HPDE6-E6E7 (cell line): ENCODE measurements at regions not wholly inside any gene's neighbourhood (a gene's known extent, or its start where the extent isn't known, plus 50 kb on each side); places are given as distances from the start of the nearest gene placed in this dataset.
A peak's percentile ranks its signal among the peaks of the same experiment; 100 is the strongest.
"Not testable (repeated sequence)": the region's sequence is repeated elsewhere in the genome, so short reads cannot be mapped to it uniquely, and the experiment has no call there.

Source experiments
- DNase-seq: peaks from one replicate; pipeline ENCODE4 v3.0.0; 2011; ENCODE audit warnings: missing footprints; ENCODE audit errors: extremely low spot score

- DNase-seq: no peak
These were observed 903.4 kb downstream of the RAB28 start for GRCh38 chr4:12580787-12581186.

DNA sequence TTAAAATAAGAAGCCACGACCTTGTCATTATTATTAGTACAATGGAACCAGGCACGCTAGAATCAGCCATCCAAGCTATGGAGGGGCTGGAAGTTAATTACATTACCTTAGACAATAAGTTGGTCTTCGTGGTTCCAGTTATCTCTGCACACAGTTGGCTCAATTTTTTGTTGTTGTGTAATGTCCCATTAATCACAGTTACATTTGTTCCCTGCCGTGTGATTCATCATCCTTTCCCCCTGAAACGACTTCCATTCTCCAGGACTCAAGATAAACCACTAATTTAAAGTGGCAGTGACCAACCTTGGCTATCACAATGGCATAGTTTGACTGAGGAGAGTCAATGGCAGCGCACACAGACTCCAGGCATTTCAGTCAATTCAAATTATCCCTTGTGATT, 905.0 kb downstream of the RAB28 start:
- no peak for DNase-seq

- DNase-seq: no peak
These were observed 907.7 kb downstream of the RAB28 start for GRCh38 chr4:12576409-12576808.

GRCh38 chr4:12573716-12574115, 910.4 kb downstream of the RAB28 start:
- no peak for DNase-seq

GRCh38 chr4:12562476-12563140, 921.5 kb downstream of the RAB28 start:
- no peak for DNase-seq

DNA sequence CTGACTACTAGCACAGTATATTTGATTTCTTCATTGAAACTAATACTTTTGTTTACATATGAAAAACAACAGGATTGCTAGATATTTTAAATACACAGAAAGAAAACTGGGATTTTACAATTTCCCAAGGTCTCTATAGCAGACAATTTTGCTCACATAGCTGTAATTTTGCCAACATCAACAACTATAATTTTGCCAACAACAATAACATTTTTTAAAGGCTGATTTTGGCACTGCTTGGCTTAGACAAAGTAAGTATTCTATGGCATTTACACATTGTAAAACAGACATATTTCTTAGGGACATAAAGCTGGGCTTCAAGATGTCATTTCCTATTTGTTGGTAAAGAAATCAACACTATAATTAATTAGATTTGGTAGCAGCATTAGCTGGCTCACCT, 922.1 kb downstream of the RAB28 start:
- DNase-seq: no peak

DNA sequence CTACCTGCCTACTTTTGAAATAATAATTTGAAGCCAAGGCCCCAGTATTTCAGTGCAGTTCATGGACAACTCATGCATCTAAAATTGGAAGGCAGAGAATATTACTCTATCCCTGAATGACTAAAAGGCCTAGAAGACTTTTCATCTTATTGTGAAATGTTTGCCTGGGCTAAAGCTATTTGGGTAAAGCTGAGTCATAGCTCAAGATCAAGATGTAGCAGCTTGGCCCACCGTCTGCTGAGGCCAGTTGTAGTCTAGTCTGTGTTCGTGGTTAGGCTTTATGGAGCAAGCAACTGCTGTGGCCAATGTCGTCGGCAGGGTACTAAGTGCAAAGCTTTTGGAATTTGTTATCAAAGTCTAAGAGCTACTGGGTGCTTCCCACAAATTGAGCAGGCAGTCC, 929.1 kb downstream of the RAB28 start:
- DNase-seq: peak; percentile 9

- no peak for DNase-seq
These were observed 935.5 kb downstream of the RAB28 start for GRCh38 chr4:12548678-12549077.

DNA sequence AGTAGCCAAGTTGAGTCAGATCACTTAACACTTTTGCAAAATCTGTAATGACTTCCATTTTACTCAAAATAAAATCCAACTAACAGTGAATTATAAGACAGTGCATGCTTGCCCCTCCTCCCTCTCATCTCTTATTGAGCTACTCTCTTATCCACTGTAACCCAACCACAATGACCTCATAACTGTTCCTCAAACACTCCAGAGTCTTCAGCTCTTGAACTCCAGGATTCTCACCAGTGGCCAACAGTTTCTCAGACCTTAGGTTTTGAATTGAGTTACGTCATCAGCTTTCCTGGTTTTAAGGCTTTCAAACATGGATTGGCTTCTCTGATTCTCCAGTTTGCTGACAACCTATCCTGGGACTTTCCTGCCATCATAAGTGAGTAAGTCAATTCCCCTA, 938.3 kb downstream of the RAB28 start:
- DNase-seq: no peak

DNA sequence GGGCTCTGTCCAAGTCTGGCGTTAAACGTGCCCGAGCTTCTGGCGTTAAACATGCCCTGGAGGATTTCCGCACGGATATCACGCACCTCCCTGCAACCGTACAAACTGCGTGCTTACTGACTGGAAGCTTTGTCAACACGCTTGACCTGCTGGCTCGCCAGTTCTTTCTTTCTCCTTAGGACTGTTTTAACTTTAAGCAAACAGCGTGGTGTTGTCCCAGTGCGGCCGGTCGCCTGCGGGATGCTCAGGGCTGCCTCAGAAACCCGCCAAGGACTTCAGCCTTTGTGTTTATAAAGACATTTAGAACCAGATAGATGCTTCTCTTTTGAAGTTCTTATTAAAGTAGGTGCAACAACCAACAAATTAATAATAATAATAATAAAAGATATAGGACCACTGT, 946.0 kb downstream of the RAB28 start:
- DNase-seq: no peak

GRCh38 chr4:12534684-12535083, 949.5 kb downstream of the RAB28 start:
- no peak for DNase-seq

- no peak for DNase-seq
These were observed 964.7 kb downstream of the RAB28 start for GRCh38 chr4:12519426-12519825.

DNA sequence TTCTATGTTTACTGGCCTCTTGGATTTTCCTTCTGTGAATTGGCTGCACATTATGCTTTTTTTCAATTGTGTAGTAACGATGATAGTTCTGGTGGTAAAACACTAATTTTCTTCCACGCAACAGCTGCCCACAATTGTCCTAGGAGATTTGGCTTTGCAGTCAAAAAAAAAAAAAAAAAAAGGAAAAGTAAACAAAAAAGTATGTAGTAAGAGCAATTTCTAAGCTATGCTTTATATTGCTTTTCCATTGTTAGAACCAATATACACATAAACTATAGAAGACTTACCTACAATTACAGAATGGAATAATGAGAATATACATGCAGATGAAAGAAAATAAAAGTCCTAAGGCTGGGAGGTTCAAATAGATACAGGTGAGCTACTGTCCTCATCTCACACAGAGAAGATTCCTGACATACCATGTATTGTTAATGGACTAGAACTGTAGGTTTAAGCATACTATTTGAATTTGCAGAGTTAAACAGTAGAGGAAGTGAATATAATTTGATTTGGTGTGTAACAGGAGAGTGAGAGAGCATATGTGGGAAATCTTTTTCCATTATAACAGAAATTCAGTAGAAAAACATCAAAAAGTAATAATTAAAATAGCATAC, 976.2 kb downstream of the RAB28 start:
- DNase-seq: no peak

GRCh38 chr4:12500409-12500808, 983.7 kb downstream of the RAB28 start:
- no peak for DNase-seq

DNA sequence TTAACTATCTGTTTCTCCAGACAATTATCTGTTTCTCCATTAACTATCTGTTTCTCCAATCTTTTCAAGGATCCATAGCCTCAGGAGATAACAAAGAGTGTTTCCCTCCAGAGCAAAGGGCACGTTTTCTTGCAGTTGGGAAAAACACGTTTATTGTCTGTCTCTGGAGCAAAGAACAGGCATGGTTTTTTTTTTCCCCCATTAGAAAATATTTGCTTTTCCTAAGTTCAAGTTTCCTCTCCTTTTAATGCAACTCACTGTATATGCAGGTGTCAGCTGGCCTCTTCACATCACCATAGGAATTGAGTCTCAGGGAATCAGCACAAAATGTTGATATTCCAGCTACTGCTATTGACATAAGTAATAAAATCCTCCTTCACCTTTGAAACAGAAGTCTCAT, 984.4 kb downstream of the RAB28 start:
- DNase-seq: no peak

DNA sequence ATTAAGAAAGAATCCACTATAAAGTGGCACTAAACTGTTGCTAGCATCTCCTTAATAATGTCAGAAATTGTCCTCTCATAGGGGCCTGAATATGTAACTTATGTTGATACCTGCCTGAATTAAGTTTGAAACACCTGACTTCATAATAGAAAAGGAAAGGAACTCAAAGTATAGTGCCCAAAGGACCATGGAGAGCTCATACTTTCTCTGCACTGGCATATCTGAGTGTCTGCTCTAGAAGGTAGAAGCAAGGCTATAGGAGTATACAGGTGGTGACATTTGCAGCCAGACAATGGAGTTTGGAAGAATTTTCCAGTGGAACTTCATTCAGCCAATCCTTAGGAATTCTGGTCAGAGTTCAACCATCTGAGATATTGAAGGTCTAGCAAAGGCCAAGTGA, 988.9 kb downstream of the RAB28 start:
- no peak for DNase-seq

DNA sequence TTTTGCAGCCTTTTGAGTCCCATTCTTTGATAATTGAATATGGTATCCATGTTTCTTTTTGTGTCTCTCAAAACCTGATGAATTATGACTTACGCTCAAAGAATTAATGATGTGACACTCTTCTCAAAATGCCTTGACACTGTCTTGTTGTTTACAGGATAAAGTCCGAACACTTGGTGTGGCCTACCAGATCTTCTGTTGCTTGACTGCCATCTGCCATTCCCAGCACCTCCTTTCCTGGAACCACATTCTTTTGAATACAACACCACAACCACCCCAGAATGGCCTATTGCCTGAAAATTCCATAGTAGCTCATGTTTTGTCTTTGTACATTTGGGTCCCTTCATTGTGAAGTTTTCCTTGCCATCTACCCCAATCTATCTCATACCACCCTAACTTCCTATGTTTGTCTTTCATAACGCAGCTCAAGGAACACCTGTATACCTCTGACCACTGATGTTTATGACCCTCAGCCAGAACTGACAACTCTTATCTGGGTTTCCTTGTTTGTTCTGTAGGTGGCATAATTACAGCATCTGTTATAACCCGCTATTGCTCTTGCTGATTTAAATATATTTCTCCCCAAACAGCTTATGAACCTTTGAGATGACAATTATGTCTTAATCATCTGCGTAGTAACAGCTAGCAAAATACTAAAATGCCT, 991.3 kb downstream of the RAB28 start:
- no peak for DNase-seq

- no peak for DNase-seq
These were observed 995.5 kb downstream of the RAB28 start for GRCh38 chr4:12488672-12489071.

DNA sequence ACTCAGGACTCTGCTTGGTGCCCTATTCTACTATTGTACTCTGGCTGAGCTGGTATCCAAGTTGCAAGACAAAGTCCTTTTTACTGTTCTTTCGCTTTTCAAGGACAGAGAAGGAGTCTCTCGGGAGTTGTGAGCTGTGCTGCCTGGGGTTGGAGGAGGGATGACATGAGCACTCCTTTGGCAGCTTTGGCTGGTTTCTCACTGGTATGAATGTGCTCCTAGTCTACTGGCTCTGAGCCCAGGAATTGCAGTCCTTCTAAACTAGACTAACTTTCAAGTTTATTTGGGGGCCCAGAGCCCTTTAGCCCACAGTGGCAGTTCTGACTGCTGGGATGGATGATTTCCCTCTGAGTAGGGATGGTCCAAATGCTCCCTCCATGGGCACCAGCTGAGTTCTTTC, 997.1 kb downstream of the RAB28 start:
- DNase-seq: no peak

DNA sequence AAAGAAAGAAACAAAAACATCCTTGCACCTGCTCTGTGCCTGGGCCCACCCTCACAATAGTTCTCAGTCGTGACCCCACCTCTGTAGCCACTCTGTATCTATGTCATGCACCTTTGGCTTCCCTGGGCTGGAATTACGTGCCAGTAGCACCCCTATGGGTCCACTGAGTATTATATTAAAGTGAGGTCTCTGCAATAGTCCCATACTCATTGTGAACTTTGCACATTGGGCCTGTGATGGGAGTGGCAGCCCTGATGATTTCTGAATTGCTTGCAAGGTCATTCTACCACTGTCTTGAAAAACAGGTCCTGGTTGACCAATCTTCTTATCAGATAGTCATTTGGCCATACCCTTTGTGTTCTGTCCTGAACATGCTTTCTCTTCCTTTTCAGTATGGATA, 1012.1 kb downstream of the RAB28 start:
- no peak for DNase-seq

GRCh38 chr4:12471193-12471592, 1012.9 kb downstream of the RAB28 start:
- DNase-seq: no peak

DNA sequence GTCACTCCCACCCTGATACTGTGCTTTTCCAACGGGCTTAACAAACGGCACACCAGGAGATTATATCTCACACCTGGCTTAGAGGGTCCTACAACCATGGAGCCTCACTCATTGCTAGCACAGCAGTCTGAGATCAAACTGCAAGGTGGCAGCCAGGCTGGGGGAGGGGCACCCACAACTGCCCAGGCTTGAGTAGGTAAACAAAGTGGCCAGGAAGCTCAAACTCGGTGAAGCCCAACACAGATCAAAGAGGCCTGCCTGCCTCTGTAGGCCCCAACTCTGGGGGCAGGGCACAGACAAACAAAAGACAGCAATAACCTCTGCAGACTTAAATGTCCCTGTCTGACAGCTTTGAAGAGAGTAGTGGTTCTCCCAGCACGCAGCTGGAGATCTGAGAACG, 1022.6 kb downstream of the RAB28 start:
- DNase-seq: not testable (repeated sequence)

DNA sequence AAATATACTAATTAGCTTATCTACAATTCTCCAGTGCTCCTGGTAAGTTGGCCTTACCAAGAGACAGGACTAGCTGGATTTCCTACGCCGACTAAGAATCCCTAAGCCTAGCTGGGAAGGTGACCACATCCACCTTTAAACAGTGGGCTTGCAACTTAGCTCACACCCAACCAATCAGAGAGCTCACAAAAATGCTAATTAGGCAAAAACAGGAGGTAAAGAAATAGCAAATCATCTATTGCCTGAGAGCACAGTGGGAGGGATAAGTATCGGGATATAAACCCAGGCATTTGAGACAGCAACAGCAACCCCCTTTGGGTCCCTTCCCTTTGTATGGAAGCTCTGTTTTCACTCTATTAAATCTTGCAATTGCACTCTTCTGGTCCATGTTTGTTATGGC, 1025.0 kb downstream of the RAB28 start:
- DNase-seq: no peak
